HG02642 (cell line): ENCODE measurements at regions not wholly inside any gene's neighbourhood (a gene's known extent, or its start where the extent isn't known, plus 50 kb on each side); places are given as distances from the start of the nearest gene placed in this dataset.

Source experiments
- ATAC-seq: cut with Tn5 transposase; IDR thresholded peaks from one replicate; pipeline ENCODE4 v1.9.1; 2021; ENCODE audit warnings: mild to moderate bottlenecking; ENCODE audit not compliant: unreplicated experiment, poor library complexity

DNA sequence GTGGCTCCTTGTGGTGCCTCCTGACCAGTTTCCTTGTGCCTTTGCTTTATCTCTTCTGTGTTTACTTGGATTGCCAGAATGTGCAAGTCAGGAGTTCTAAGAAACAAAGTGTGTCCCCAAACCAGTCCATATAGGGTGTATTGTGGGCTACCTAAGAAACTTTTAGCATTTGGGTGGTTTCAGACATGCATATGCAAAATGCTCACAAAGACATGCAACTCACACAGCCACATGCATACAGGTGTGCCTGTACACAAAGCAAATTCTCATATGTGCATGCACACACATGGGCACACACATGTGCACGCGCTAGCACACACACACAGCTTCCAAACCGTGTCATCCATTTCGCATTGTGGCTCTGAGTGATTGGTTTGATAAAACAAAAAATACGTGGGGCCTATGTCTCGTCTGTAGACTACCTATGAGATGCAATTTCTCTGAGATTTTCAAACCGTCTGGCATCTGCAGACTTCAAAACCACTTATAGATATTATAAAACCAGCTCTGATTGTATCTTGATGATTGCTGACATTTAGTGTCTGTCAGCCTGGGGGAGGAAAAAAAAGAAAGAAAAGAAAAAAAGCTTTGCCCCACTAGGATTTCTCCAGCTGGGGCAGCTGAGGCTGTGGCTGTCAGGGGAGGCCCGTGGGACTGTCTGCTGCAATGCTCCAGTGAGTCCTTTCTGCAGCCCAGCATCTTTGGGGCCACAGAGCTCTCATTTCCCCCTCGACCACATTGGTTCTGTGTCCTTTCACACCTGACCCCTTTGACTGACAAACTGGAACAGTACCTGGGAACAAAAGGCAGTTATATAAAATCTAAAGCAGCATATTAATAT is 556.1 kb downstream of the CMPK2 start:
- peak; percentile 85 for ATAC-seq

DNA sequence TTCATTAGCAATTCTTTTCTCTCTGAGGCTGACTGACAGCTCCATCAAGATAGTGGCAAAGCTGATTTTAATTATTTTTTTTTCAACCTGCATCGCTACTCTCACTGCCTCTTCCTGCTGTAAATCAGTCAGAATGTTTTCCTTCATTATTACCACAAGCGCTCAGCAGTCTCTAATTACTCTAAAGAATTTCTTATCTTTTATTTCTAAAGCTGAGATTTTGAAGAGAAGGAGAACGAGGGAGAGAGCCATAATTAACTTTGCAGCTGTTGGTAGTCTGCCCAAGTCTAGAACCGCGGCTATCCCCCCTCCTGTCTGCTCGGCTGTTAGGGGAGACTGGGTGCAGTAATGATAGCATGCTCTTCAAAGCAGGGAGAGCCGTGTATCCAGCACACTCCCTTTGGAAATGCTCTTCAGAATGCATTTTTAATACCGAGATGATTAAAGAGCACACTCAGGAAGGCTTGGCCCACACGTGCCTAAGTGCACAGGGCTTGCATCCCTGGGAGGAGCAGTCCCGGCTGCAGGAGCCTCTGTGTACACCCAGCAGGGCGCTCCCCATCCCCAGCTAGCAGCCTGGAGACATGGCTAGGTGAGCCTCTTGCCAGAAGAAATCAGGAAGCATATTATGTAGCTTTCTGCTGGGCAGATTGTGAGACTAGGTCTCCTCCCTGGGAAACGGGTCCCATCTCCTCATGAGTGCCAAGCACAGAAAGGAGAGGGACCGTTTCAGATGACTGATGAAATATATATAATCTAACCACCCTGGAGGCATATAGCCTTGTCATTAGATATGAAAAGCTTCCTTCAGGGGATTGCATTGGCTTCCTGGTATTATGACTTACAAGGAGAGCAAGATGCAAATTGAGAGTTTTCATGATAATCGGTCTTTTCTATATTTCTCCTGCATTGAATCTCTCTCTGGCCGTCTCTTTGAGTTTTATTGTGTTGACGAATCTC is 555.2 kb downstream of the CMPK2 start:
- ATAC-seq: peak; percentile 25

DNA sequence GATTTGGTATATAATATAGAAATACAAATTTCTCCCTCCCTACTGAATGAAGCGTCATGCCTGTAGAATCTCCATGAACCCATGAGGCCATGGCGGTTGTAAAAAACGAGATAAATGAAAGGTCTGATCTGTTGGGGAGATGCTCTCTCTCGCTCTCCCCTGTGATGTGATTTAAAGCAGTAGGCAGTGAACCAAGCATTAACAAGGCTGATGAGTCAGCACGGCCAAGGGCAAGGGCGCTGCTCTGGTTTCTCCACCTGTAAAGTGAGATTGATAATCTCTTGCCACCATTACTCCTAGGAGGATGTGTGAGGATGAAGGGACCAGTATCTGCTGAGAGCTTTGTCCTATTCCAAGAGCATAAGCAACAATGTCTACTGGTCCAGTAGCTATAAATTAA is 553.3 kb downstream of the CMPK2 start:
- no peak for ATAC-seq

DNA sequence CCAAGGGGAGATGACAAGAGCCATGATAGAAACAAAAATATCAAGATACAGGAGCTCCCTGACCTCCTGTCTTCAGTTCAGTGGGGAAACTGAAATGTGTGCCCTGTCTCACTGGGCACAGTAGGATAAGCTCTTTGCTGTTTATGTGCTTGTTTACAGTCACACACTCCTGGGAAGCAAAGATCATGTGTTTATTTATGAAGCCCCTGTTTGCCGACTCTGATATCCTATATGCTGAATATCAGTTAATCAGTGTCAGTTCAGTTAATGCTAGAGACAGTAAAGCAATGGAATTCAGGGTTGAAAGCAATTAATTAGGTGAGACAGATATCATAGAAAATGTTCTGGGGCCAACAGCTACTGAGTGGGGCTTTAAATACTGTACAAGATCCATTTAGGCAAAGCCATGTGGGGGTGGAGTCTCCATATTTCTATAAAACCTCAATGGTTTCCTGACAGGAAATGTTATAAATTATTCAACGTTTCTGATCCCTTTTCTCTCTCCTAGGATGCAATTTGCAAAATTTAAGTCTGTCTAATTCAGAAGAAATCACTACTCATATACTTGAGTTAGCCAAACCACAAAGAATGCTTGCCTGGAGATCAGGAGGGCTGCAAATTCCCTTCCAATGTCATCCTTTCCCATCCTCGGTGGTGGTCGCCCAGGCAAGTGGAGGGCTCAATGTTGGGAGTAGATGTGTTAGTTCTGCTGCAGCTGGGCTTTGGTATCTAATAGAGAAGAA is 551.3 kb downstream of the CMPK2 start:
- ATAC-seq: no peak

DNA sequence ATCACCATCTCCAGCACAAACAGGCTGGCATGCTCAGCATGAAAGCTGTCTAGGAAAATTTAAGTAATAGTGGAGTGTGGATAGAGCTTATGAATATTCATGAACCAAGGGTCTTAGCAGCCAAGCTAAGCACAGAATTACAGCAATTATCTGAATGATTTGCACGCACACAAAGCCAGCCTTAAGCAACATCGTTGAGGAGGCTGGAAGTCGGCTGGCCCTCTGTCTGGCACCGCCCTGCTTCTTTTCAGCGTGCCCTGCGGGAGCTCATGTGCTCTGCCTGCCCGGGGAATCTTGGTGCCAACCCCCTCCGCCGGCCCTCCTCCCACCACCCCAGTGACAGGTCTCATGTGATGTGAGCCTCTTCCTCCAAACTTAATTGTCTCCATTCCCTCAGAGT is 540.1 kb downstream of the CMPK2 start:
- ATAC-seq: no peak

DNA sequence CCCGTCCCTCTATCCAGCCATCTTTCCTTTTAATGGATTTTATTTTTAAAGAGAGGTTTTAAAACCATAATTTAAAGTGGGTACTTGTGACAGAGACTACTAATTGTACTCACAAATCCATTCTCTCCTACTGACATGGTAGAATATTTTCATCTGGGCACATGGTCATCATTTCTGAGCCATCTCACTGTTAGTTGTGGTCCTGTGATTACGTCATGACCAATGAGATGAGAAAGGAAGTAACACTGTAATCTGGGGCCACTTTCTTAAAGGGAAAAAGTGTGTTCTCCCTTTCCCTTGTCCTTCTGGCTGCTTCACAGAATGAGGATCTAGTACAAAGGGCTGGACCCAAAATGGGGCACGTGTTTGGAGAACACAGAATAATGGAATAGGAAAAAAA is 538.7 kb downstream of the CMPK2 start:
- ATAC-seq: no peak

DNA sequence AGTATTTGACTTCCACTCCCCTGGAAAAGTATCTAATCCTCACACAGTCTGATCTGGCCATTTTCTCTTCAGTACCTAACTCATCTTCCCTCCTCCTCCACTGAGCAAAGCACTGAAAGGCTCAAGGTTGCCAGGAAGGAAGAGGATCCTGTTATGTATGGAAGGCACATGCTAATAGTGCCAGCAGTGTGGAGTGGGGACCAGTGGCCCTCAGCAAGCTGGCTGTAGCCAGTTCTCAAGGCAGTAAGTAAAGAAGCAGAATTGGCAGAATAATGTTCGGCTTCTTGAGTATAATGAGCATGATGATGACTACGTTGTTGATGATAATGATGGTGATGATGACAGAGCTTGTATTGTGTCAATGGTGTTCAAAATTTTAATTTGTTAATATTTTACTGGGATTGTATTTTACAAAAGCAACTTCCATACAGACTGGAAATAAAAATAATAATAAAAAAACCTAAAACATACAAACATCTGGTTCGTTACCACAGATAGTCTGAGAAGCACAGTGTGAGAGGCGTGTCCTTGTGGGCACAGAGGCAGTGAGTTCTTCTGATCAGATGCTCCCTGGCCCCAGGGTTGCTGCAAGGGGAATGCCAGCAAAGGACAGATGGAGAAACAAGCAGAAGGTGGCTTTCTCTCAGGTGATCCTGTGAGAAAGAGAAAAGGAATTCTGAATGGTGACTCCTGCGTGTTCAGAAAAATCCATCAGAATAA is 528.8 kb downstream of the CMPK2 start:
- ATAC-seq: no peak

DNA sequence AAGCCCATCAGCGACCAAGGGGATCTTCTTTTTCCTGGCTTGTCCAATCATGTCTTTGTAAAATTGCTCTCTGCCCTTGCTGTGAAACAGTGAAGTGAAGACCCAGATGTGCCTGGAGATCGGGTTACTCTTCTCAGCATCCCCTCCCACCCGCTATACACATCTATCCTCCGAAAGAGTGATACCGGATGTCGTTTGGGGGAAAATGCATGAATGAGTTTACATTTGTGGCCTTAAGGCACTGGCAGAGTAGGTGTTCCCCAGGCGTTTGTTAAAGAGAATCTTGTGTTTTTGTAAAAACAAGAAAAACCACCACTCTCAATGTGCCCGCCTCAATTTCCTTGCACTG is 528.3 kb downstream of the CMPK2 start:
- no peak for ATAC-seq

DNA sequence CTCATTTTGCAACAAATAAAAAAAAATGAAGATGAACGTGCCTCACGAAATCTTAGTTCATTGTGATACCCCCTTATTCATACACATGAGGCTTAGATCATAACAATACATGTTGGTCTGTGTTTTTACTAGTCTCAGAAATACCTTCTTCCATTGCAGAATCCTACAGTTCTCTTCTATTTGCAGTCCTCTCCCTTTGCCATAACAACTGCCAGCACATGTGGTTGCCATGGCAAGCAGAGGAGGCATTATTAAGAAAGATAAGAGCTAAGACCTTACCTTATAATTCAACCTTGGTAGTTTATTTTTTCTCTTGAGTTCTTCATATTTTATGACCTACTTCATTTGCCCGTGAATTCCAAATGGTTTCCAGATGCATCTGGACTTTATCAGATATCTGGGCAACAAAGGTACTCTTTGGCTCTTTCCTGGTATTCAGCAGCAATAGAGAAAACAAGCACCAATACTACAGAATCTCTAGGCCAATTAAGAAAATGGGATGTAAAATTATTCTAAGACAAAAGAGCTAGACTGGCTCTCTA is 524.0 kb downstream of the CMPK2 start:
- no peak for ATAC-seq

DNA sequence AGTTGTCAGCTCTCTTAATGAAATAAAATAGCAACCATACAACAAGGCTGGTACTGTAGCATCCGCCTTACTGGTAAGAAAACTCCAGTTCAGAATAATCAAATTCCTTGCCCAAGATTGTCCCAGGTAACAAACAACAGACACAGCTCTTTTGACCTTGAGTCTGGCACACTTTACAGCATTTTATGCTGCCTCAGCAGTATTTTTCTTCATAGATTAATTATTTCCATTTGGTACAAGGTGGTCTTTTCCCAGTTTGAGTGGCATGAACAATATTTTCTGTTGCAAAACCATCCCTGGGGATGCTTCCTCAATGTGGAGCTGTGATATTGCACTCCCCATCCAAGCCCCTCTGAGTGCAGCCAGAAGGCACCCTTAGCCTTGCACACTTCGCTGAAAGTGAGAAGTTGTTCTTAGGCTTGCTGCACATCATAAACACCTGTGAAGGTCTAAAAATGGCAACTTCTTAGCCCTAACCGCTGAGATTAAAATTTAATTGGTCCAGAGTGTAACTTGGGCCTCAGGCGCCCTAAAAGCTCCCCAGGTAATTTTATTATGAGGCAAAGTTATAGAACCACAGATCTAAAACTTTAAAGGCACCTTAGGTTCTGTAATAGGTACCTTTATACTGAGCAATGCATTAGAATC is 523.3 kb downstream of the CMPK2 start:
- no peak for ATAC-seq

DNA sequence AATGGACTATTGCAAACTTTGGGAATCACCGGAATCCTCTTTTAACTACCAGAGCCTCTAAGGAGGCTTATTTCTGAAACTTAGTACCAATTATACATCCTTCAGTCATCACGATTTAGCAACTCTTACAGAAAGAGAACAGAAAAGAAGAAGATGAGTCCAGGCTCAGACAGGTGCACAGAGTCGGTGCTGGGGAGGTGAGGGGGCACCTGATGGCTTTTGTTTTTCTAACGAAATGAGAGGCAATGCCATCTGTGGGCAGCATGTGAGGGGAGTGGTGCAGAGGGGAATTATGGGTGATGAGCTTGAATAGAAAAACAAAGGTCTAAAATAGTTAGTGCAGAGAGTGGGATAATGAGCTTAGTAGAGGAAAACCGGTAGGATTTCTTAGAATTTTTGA is 522.6 kb downstream of the CMPK2 start:
- no peak for ATAC-seq

DNA sequence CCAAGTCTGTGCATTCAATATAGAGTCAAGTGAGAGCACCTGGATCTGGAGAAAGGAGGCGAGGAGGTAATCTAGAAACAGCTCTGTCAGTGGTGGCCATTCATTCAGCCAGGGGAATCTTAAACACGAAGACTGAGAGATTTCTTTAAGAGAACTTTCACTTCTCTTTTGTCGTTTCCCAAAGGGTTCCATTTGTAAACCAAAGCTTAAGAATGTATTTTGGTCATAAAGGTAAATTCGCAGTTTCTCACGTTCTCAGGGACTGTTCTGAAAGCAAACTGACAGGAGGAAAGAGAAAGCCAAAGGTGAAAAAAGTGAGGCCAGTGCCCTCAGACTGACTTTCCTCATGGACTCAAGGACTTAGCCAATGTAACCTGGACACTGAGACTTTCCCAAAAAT is 513.5 kb downstream of the CMPK2 start:
- peak; percentile 89 for ATAC-seq

DNA sequence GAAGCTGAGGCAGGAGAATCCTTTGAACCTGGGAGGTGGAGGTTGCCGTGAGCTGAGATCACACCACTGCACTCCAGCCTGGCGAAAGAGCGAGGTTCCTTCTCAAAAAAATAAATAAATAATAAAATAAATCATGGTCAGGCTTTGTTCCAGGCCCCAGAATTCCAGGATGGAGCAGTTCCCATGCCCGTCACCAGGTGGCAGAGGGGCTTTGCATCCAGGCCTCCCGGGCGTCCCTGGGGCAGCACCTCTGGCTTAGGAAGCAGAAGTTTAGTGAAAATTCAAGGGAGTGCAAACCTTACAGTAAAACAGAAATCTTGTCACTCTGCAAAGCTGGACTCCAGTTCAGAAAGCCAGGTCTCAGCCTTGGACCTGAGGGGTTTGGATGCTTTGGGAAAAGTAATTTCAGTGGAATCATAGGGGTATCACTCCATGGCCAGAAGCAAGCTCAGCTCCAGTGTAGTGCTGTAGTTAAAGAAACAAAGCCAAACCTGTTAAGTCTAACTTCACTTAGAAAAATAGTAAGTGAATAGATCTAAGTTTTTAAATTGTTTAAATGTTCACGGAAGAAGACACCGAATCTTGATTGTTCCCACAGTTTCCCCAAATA is 512.7 kb downstream of the CMPK2 start:
- ATAC-seq: no peak

DNA sequence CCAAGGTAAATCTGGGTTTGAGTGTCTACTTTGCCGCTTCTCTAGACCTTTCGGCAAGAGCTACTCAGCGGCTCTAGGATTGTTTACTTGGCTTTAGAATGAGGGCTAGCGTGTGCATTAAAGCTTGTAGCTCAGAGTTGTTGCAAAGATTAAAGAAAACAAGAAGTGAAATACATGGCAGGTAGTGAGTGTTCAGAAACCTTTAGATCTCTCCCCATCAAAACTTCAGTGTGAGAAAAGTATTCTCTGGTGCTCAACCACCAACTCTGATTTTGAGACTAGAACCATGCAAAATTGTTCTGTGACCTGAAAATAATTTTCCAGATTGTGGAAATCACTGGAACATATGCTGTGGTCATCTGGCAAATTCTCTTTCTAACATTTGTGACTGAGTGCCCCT is 512.0 kb downstream of the CMPK2 start:
- ATAC-seq: peak; percentile 39

DNA sequence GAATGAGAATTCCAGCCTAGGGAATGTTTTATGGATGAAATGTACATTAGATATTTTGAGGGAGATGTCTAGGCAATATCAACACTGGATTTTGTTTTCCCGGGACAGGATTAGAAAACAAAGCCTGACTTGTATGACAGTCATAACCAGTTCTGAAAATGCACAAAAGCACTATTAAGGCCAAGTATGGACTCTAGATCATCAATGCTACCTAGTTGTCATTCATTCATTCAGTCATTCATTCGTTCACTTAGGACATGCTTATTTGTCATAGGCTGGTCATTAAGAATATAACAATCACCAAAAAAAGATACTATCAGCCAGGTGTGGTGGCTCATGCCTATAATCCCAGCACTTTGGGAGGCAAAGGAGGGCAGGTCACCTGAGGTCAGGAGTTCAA is 511.2 kb downstream of the CMPK2 start:
- ATAC-seq: no peak

DNA sequence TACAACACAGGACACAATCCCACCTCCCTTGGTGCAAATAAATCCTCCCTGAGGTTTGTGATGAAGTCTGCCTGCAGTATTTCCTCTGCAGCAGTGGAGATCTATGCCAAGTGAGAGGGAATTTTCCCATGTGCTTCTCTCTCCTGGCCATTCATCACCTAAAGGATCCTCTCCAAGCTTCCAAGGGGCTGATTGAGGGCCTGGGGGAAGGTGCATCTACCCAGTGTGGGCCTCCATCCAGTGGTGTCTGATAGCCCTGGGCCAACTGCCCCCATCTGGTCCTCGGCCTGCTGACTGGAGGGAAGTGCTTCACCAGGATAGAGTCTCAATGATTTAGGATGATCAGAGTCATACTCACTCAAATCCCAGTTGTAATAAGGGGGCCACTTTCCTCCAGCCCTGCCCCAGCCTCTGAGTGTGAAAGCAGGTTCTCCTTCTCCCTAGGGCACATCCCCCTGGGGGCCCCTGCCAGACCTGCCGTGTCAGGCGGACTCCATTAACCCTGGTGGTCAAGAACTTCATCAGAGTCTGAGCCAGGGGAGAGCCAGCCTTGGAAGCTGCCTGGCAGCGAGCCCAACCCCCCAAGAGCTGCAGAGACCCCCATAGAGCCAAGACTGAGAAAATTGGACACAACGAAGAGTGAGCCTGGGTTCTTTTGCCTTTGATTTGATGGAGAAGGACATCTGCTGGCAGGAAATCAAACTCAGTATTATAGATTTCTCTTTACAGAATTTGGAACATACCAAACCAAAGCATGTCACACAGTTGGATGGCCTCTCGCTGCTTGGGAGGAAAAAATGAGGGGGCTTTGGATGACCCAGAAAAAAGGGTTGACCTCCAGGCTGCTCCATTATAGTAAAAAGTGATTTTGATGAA is 509.6 kb downstream of the CMPK2 start:
- no peak for ATAC-seq

DNA sequence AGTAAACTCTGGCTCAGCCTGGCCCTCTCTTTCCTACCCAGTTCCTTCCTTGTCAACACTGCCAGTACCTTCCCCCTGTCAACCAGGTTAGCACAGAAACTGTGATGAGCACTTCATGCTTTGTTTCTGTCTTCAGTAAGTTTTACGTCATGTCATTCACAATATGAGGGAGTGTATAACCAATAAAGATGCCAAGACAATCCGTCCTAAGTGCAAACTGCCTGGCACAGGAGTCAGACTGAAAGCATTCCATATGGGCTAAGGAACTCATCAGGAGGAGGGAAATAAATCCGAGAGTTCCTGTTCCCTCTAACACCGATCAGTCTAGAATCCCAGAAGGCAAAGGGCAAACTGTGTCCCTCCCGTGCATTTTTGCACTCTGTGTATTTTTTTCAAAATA is 507.2 kb downstream of the CMPK2 start:
- ATAC-seq: no peak

DNA sequence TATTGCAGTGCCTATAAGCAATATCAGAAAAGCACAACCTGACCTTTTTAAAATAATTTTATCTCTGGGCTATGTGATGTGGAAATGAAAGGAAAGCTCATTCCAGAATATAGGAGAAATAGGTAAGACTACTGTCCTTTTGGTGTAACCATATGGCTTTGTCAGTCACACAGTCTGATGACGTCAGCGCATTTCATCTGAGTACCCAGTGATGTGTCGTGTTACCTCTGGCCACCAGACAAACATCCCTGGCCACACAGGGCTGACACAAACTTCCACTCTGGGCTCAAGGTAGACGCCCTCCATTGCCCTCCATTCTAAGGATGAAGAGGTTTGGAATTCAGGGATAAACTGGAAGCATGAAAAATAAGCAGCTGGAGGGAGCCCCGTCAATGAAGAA is 506.7 kb downstream of the CMPK2 start:
- ATAC-seq: no peak
